ENCODE measurements at regions not wholly inside any gene's neighbourhood (a gene's known extent, or its start where the extent isn't known, plus 50 kb on each side); places are given as distances from the start of the nearest gene placed in this dataset.

DNA sequence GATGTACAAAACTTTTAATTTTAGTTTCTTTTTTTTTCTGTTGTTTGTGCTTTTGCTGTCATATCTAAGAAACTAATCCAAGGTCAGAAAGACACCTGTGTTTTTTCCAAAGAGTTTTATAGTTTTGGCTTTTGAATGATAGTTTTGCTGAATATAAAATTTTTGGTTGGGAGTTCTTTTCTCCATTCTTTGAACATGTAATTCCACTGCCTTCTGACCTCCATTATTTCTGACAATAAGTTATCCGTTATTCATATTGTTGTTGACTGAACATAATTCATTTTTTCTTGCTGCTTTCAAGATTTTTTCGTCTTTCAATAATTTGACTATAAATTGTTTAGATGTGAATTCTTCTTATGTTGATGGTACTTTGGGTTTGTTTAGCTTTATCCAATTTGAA is 82.2 kb upstream of the SLC24A2 start:
- no peak for DNase-seq (ENCODE audit: low spot score)

- no peak for DNase-seq (ENCODE audit: low spot score)
Observed at GRCh38 chr9:19840953-19841352, 52.1 kb upstream of the SLC24A2 start.
